NOMO-1 treated with DMSO at 0.1 percent for 48 hours (cell line): ENCODE measurements at regions not wholly inside any gene's neighbourhood (a gene's known extent, or its start where the extent isn't known, plus 50 kb on each side); places are given as distances from the start of the nearest gene placed in this dataset.

Experiments used
- DNase-seq: peaks from one replicate; lab custom pipeline; 2025; ENCODE audit not compliant: unreplicated experiment; lab: John Stamatoyannopoulos, UW

GRCh38 chr6:105507811-105508210 is 104.9 kb upstream of the PREP start:
- DNase-seq, result no peak

- DNase-seq, result no peak
Measured at GRCh38 chr6:105504706-105505105, 101.8 kb upstream of the PREP start.

- no peak for DNase-seq
Measured at GRCh38 chr6:105503641-105504040, 100.8 kb upstream of the PREP start.

- DNase-seq, result no peak
Measured at GRCh38 chr6:105501826-105502344, 99.0 kb upstream of the PREP start.

GRCh38 chr6:105501246-105501645 is 98.4 kb upstream of the PREP start:
- no peak for DNase-seq

GRCh38 chr6:105500693-105501092 is 97.8 kb upstream of the PREP start:
- DNase-seq, result no peak

GRCh38 chr6:105499931-105500330 is 97.0 kb upstream of the PREP start:
- DNase-seq, result no peak

GRCh38 chr6:105499136-105499870 is 96.4 kb upstream of the PREP start:
- no peak for DNase-seq

- DNase-seq, result no peak
Measured at GRCh38 chr6:105497549-105497948, 94.7 kb upstream of the PREP start.

- DNase-seq, result no peak
Measured at GRCh38 chr6:105495515-105495914, 92.6 kb upstream of the PREP start.

GRCh38 chr6:105494688-105495087 is 91.8 kb upstream of the PREP start:
- DNase-seq, result no peak

- DNase-seq, result no peak
Measured at GRCh38 chr6:105493736-105494135, 90.9 kb upstream of the PREP start.

GRCh38 chr6:105492706-105493673 is 90.1 kb upstream of the PREP start:
- no peak for DNase-seq

- DNase-seq, result peak; percentile 12
Measured at GRCh38 chr6:105489216-105489530, 86.3 kb upstream of the PREP start.

GRCh38 chr6:105488516-105489215 is 85.8 kb upstream of the PREP start:
- no peak for DNase-seq

- DNase-seq, result peak; percentile 45
Measured at GRCh38 chr6:105487040-105487790, 84.3 kb upstream of the PREP start.

GRCh38 chr6:105485456-105485855 is 82.6 kb upstream of the PREP start:
- no peak for DNase-seq

GRCh38 chr6:105484238-105485161 is 81.6 kb upstream of the PREP start:
- DNase-seq, result peak; percentile 42

GRCh38 chr6:105483492-105483891 is 80.6 kb upstream of the PREP start:
- DNase-seq, result no peak

GRCh38 chr6:105482921-105483320 is 80.0 kb upstream of the PREP start:
- no peak for DNase-seq
